NCI-H774 (cell line): ENCODE measurements at regions not wholly inside any gene's neighbourhood (a gene's known extent, or its start where the extent isn't known, plus 50 kb on each side); places are given as distances from the start of the nearest gene placed in this dataset.
"Not testable (repeated sequence)": the region's sequence is repeated elsewhere in the genome, so short reads cannot be mapped to it uniquely, and the experiment has no call there.

ENCODE experiments used
- DNase-seq: peaks from one replicate; lab custom pipeline; 2025; lab: John Stamatoyannopoulos, UW

GRCh38 chr18:60015826-60016225 lies 116.0 kb downstream of the PMAIP1 start:
- not testable (repeated sequence) for DNase-seq

GRCh38 chr18:60013148-60013547 lies 113.4 kb downstream of the PMAIP1 start:
- DNase-seq, result not testable (repeated sequence)

- DNase-seq, result no peak
These were observed 111.2 kb downstream of the PMAIP1 start for GRCh38 chr18:60010984-60011383.

GRCh38 chr18:60010513-60010912 lies 110.7 kb downstream of the PMAIP1 start:
- no peak for DNase-seq

GRCh38 chr18:60007661-60008060 lies 107.9 kb downstream of the PMAIP1 start:
- DNase-seq, result no peak

GRCh38 chr18:60003610-60004185 lies 103.9 kb downstream of the PMAIP1 start:
- DNase-seq, result no peak

GRCh38 chr18:59996370-59996966 lies 96.7 kb downstream of the PMAIP1 start:
- DNase-seq, result peak; percentile 39

GRCh38 chr18:59994357-59994756 lies 94.6 kb downstream of the PMAIP1 start:
- DNase-seq, result no peak

GRCh38 chr18:59993560-59993959 lies 93.8 kb downstream of the PMAIP1 start:
- DNase-seq, result no peak

GRCh38 chr18:59990121-59990823 lies 90.5 kb downstream of the PMAIP1 start:
- DNase-seq, result no peak

- no peak for DNase-seq
These were observed 88.4 kb downstream of the PMAIP1 start for GRCh38 chr18:59988098-59988706.

- DNase-seq, result no peak
These were observed 87.3 kb downstream of the PMAIP1 start for GRCh38 chr18:59987102-59987501.

GRCh38 chr18:59986139-59986538 lies 86.3 kb downstream of the PMAIP1 start:
- no peak for DNase-seq

- no peak for DNase-seq
These were observed 85.5 kb downstream of the PMAIP1 start for GRCh38 chr18:59985289-59985688.

- no peak for DNase-seq
These were observed 83.7 kb downstream of the PMAIP1 start for GRCh38 chr18:59983506-59983905.

GRCh38 chr18:59980188-59980637 lies 80.4 kb downstream of the PMAIP1 start:
- no peak for DNase-seq

GRCh38 chr18:59971871-59972428 lies 72.2 kb downstream of the PMAIP1 start:
- no peak for DNase-seq

- not testable (repeated sequence) for DNase-seq
These were observed 71.3 kb downstream of the PMAIP1 start for GRCh38 chr18:59971144-59971543.

GRCh38 chr18:59969477-59970028 lies 69.8 kb downstream of the PMAIP1 start:
- not testable (repeated sequence) for DNase-seq

- no peak for DNase-seq
These were observed 68.8 kb downstream of the PMAIP1 start for GRCh38 chr18:59968583-59968982.

GRCh38 chr18:59967878-59968277 lies 68.1 kb downstream of the PMAIP1 start:
- no peak for DNase-seq

GRCh38 chr18:59966913-59967312 lies 67.1 kb downstream of the PMAIP1 start:
- DNase-seq, result no peak
